Pons (tissue), 1 donor: ENCODE measurements at regions not wholly inside any gene's neighbourhood (a gene's known extent, or its start where the extent isn't known, plus 50 kb on each side); places are given as distances from the start of the nearest gene placed in this dataset.

ENCODE experiments used
- DNase-seq: peaks from one replicate; pipeline ENCODE4 v3.0.0-alpha.2; 2016; ENCODE audit warnings: low spot score

DNA sequence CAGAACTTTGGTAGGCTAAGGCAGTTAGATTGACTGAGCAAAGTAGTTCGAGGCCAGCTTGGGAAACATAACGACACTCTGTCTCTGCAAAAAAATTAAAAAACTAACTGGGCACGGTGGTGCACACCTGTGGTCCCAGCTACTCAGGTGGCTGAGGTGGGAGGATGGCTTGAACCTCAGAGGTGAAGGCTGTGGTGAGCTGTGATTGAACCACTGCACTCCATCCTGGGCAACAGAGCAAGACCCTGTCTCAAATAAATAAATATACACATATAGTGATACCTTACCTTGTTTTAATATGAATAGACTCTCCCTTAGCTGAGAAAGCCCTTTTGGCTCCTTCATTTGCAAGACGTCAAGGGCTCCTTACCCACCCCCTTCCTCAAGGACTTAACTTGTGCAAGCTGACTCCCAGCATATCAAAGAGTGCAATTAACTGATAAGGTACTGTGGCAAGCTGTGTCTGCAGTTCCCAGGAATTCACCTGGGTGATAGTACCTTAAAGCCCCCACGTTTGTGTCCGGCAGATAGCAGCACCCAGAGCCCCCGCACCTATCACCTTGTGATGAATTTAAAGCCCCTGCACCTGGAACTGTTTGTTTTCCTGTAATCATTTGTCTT, 655.6 kb upstream of the GALNTL6 start:
- DNase-seq: no peak

DNA sequence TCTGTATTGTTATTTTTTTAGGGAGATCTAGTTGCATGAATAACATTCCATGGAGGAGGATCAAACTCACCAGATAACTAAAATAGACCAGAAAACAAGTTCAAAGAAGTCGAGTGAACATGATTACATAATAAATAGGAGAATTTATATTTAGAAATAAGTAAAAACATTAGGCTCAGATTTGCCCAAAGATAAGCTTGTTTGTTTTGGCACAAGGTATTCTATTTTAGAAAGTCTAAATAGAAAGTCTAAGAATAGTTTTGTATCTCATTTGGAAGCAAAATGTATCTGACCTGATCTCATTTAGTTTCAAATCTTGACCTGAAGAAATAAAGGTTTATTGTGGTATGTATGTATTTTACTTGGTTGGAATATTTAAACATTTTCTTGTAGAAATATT, 670.6 kb upstream of the GALNTL6 start:
- DNase-seq: peak; percentile 5

DNA sequence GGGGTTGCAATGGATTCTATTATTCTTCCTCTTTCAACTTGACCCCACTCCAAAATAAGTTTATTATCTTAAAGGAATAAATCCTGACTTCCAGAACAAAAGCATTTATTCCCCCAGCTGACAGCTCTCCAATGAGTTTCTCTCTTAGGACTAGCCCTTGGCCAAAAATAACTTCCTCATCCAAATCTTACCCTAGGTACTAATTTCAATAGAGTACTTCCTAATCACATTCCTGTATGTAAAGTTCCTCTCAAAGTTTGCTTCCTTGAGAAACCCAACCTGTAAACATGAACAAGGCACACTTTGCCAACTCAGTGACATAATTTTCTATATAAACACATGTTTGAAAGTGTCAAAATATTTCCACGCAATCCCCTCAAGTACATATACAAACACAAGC, 671.2 kb upstream of the GALNTL6 start:
- DNase-seq: peak; percentile 5

DNA sequence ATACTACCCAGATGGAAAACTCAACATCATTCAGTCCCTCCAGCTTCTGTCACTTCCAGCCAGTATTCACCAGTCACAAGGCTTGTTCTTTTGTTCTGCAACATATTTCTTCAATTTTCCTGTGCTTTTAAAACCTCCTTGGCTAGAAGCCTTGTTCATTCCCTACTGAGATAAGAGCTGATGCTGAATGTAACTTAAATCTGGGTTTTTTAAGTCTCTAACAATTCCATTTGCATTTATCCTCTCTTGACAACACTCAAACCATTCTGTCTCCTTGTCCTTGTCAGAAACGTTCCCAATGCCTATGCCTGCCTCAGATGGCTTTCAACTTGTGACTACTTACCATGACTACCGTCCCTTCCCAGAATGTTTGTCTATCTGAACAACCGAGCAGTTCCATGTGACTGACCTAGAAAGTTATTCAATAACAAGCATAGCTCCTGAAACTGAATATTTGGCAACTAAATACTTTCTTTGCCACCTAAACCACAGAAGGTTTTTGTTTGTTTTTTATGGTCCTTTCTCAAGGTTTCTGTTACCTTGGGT, 682.9 kb upstream of the GALNTL6 start:
- peak; percentile 35 for DNase-seq

DNA sequence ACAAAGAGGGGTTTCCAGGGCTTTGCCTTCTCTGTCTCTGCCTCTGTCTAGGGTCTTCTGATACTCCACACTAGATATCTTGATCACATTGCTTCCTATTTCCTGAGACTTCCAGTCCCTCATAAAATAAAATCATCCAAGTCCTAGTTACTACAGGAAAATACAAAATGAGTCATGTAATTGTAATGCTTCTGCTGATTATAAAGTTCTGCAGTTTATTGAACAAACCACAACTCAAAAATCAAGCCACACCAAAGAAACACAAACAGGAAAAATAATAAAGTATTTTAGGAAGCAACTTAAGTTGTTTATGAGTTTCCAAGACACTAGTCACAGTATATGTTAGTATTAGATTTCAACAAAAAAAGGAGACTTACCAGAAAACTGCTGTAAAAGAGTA, 695.1 kb upstream of the GALNTL6 start:
- no peak for DNase-seq

DNA sequence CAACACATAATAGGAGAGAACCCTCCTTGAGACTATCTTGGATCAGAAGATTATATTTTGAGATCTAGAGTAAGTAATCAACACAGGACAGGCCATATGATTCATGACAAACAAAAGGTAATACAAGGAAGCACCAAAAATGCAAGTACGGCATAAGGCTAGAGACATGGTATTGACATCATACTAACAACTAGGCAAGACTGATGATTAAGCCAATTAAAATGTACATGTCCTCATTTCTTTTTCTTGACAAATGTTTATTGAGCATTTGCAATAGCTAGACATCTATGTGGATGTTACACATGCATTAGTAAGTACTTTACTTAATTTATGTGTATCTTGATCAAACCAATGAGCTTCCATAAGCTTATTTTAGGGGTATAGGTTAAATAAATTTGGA, 695.7 kb upstream of the GALNTL6 start:
- no peak for DNase-seq

DNA sequence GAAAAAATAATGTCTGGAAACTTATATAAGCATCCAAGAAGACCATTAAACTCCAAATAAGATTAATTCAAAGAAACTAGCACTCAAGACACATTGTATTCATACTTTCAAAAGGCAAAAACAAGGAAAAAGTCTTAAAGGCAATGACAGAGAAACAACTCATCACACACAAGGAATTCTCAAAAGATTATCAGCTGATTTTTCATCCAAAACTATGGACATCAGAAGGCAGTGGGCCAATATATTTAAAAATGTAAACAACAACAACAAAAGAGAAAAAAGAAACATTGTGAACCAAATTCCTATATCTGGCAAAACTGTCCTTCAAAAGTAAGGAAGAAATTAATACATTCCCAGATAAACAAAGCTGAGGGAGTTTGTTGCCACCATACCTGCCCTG, 711.4 kb upstream of the GALNTL6 start:
- DNase-seq: no peak

DNA sequence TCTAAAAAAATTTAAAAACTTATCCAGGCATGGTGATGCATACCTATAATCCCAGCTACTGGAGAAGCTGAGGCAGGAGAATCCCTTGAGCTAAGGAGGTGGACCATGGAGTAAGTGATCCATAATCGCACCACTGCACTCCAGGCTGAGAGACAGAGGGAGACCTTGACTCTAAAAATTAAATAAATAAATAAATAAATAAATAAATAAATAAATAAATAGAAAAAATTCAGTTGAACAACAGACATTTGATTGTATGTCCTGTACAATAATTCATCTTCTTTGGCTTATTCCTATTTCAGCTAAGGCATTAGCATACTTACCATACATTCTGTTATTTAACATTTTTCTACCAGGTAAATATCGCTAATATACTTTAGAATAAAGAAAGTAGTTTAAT, 726.1 kb upstream of the GALNTL6 start:
- DNase-seq: no peak

DNA sequence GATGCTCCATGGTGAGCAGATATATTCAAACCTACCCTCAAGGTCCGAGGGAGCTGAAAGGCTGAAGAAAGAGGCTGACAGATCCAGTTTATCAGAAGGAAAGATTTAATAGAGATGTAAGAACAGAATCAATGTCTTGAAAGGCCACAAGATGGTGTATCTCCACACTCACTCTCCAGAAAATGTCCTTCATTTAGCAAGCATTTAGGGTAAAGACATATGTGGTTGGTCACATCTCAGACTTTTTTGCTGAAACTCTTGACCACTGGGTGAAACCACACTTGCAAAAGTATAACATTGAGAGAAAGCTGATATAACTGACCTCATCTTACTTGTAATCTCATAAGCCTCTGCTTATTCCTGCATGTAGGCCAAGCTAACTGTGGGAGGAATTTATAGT, 745.8 kb upstream of the GALNTL6 start:
- no peak for DNase-seq

DNA sequence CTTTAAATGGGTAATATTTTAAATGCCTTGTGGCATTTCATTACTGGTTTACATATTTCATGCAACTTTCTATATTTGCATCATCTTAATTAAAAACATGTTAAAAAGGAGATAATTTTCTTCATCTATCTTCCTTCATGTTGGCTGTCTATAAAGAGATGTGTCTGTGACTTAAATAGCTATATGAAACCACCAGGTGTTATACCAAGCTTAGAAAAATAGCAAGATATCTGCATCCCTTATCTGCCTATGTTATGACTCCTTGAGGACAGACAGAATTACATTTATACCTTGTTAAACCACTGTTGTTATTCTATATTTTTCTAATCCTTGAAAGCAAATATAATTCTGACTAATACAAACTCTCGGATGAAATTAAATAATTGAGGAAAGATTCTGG, 763.8 kb upstream of the GALNTL6 start:
- no peak for DNase-seq

DNA sequence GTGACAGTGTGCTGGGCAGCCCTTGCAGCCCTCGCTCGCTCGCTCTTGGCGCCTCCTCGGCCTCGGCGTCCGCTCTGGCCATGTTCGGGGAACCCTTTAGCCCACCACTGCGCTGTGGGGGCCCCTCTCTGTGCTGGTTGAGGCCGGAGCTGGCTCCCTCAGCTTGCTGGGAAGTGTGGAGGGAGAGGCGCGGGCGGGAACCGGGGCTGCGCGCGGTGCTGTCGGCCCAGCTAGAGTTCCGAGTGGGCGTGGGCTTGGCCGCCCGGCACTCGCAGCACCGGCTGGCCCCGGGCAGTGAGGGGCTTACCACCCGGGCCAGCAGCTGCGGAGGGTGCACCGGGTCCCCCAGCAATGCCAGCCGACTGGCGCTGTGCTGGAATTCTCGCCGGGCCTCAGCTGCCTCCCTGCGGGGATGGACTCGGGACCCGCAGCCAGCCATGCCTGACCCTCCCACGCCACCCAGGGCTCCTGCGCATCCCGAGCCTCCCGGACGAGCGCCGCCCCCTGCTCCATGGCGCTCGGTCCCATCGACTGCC, 770.1 kb upstream of the GALNTL6 start:
- DNase-seq: no peak

DNA sequence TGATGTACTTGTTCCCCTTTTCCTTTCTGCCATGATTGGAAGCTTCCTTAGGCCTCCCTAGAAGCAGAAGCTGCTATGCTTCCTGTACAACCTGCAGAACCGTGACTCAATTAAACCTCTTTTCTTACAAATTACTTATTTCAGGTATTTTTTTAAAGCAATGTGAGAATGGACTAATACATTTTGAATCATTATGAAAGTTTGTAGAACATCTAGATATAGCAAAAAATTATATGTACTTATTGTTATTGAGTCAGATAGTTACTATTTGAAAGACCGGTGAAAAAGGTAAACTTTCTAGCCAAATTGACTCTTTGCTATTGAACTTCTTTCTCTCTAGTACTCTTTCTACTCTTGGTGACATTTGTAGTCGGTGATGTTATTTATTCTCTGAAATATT, 777.3 kb upstream of the GALNTL6 start:
- no peak for DNase-seq

DNA sequence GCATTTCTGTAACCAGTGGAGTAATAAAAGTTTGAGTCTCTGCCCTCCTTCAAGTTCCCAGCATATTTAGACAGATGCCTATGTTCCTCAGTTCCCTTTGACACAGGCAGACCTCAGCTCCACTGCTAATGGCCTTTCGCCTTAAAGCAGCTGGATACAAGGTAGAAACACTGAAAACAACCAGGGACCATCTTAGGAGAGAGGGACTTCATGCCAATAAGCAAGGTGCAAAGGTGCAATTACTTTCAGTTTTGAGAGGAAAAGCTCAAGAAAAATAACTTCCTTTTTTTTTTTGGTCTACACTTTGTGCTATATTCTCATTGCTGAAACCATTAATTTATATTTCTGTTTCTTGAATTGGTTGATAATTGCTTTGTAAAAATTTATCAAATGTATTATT, 781.9 kb upstream of the GALNTL6 start:
- DNase-seq: no peak

DNA sequence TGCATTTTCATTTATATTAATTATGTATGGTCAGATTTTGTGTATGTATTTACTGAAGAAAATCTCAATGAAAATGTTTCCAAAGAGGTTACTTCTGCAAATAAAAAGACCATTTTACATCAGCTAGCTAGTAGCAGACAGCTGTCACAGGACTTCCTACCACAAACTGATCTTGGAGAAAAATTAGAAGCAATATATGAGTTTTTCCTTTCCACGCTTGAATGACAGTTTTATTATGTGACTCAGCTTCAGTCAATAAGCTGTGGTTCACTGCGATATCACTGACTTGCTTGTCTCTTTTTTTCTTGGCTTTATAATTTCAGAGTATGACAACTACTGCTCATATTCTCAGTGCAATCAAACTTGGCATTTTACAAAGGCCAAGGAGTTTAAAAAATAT, 787.4 kb upstream of the GALNTL6 start:
- no peak for DNase-seq

DNA sequence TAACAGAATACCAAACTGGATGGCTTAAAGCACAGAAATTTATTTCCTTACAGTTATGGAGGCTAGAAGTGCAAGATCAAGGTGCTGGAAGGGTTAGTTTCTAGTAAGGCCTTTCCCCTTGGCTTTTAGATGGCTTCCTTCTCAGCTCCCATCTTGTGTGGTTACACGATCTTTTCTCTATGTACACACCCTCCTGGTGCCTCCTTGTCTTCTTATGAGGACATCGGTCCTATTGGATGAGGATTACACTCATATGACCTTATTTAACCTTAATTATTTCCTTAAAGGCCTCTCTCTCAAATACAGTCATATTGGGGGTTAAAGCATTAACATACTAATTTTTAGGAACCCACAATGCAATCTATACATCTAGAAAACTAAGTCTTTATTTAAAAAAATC, 787.9 kb upstream of the GALNTL6 start:
- no peak for DNase-seq

DNA sequence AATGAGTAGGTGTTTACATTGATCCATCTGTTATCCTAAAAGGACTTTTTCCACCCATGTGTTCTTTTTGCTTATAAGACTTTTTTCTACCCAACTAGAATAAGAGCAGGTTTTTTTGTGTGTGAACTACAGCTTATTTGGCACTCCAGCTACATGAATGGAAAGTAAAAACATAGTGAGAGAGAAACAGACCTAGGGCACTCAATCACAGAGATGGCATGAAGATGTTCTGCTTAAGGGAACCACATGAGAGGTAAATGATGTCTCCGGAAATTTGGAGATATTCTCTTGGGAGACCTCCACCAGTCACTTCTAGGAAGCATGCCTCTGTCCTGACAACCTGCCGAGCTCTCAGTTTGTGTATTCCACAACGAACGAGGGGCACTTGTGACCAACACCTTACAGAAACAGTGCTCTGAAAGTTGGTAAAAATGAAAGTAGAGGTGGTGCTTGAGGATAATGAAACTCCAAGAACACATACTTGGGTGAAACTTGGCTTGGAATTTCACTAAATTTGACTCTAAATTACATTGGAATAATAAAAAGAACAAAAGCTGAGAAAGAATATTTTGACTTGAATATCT, 788.4 kb upstream of the GALNTL6 start:
- no peak for DNase-seq

DNA sequence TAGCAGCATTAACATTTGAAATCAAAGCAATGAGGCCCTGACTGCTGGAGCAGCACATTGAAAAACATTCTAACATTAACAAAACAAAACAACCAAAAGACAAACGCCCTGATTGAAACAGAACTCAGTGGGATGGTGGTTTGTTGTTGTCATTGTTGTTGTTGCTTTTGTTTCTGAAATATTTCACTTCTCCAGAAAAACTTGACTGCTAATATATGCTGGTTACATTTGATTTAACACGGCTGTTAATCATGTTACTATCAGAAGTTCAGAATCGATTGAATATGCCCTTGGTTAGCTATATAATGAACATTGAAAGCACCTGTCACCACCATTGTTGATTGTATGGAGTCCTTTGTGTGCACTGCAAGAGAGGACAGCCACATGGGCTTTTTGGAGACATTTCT, 790.4 kb upstream of the GALNTL6 start:
- DNase-seq: no peak

DNA sequence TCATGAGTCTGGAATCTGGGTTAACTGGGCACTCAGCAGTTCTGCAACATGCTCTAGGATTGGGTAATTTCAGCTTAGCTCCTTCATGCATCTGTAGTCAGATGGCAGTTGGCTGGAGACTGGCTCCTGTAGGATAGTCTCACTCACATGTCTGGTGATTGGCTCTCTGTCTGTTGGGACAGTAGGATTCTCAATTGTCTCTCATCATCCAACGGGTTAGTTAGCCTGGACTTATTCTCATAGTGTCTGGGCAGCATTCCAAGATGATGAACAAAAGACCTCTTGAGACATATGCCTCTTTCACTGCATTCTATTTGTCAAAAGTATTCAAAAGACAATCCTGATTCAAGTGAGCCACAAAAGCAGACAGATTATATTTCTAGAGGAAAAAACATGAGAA, 795.6 kb upstream of the GALNTL6 start:
- DNase-seq: peak; percentile 68

DNA sequence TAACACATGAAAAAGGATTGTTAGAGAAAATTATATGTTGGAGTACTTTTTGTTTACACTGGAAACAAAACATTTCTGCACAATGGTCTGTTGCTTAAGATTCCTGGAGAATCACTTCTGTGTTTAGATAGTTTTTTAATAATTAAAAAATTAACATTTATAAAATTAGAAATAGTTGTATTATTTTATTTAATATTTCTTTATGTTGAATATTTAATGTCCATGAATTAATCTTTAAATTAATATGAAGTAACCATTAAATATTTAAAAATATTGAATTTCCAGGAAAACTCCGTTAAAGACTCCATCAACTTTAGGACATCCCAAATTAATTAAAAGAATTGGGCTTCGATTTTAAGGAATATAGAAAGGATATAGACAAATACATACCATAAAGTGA, 797.1 kb upstream of the GALNTL6 start:
- no peak for DNase-seq

DNA sequence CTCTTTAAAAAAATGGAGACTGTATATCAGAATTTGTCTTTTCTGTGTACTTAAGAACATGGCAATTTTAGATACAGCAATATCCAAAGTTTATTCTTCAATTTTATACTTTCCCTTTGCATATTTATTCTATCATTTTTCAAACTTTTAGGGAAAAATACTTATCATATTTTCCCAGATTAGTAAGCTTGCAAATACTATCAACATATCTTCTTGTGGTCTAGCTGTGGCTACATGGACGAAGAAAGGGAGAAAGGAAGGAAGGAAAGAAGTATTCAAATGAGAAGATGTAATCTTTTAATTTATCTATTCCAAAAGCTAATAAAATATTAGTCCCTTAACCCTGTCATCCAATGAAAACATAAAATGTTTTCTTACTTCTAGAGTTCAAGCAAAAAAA, 797.8 kb upstream of the GALNTL6 start:
- DNase-seq: no peak

DNA sequence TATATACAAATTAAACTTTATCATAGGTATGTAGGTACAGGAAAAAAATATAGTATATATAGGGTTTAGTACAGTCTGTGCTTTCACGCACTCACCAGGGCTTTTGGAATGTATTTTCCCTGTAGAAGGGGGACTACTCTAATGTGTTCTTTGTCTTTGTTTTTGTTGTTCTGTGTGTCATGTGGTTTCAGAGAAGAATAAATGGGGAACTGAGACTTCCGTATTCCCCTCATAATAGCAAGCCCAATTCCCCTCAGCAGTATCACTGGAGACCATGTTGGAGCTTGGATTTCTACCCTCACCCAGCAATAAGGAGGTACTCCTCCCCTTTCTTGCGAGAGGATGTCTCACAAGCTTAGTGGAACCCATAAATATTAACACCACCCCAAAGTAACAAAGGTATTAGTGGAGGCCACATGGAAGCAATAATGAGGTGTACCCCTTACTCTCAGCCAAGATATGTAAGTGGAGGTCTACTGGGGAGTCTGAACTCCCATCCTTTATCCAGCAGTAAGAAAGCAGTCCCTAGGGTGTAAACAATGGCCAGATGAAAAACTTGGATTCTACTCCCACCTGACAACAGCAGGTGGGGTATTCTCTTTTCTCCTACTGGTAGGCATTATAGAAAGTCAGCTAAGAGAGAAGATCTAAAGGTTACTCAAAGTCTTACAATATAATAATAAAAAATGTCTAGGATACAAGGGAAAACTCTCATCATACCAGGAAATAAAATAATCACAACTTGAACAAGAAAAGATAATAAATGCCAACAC, 805.4 kb upstream of the GALNTL6 start:
- no peak for DNase-seq

DNA sequence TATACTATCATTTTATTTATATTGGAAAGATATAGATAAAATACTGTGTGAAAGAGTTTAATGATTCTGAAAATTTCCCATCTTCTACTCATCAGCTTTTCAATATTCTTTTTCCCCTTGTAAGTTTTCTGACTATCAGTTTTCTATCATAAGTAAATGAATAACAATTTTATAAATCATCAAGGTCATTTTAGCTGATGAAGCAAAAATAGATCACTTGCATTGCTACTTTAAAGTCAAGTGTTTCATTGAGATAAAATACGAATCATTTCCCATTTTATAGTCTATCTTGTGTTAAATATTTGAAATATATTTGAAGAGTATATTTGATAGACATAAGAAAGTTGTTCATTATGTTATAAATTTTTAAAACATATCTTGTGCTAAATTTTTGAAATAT, 811.0 kb upstream of the GALNTL6 start:
- no peak for DNase-seq

DNA sequence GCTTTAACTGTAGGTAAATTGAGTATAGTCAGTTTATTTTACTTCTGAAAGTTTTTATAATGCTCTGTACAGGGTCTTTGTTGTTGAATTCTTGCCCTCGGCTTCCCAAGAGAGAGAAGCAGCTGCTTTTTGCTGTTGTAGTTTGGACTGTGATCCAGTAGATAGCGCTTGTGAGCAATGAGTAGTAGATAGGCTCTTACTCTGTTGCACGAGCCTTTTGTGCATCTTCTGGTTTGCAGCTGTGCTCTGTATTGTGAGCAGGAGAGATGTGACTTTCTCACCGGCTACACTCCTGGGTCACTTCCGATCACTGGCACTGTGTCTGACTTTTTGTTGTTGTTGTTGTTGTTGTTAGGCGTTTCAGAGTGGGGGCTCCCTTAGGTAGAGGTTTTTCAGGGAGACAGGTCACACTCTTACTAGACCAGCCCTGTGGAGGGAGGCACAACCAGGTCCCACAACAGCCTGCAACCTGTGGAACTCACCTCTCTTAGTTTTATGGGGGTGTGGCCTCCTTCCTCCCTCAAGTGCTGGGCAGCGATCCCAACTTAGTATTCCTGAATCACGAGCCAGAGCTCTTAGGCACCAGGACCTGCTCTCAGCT, 822.1 kb upstream of the GALNTL6 start:
- peak; percentile 44 for DNase-seq
